ENCODE measurements at regions not wholly inside any gene's neighbourhood (a gene's known extent, or its start where the extent isn't known, plus 50 kb on each side); places are given as distances from the start of the nearest gene placed in this dataset.

- Histone ChIP-seq H3K27ac (ENCODE audit: extremely low read depth, low read depth, low read length) (no peak overlapping the region), H3K36me3 (ENCODE audit: control insufficient read depth in 2 of 2, insufficient read depth in 1 of 2, low read length in 2 of 2) (no peaks in the 10 kb centered on the region), H3K4me1 (ENCODE audit: control insufficient read depth, insufficient read depth, low read length) (no peaks in the 10 kb centered on the region), H3K9me3 (ENCODE audit: control insufficient read depth, insufficient read depth, low read depth, low read length) (no peaks in the 10 kb centered on the region), H3K4me3 (ENCODE audit: low read depth, low read length) (no peak overlapping the region)
- TF ChIP-seq KLF9 (tag by site-specific recombination; IDR thresholded peaks at IDR 0.05; ENCODE audit: low read depth) (0 out of 2 replicates have a peak, but pooled peaks have one; percentile 16), ZNF10 (tag by site-specific recombination; IDR thresholded peaks at IDR 0.05) (no peak)
- TF ChIP-seq, protein P1, sequence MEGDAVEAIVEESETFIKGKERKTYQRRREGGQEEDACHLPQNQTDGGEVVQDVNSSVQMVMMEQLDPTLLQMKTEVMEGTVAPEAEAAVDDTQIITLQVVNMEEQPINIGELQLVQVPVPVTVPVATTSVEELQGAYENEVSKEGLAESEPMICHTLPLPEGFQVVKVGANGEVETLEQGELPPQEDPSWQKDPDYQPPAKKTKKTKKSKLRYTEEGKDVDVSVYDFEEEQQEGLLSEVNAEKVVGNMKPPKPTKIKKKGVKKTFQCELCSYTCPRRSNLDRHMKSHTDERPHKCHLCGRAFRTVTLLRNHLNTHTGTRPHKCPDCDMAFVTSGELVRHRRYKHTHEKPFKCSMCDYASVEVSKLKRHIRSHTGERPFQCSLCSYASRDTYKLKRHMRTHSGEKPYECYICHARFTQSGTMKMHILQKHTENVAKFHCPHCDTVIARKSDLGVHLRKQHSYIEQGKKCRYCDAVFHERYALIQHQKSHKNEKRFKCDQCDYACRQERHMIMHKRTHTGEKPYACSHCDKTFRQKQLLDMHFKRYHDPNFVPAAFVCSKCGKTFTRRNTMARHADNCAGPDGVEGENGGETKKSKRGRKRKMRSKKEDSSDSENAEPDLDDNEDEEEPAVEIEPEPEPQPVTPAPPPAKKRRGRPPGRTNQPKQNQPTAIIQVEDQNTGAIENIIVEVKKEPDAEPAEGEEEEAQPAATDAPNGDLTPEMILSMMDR (tag by site-specific recombination; IDR thresholded peaks at IDR 0.05), result peak; percentile 19; the same call in 1 of the 2 replicates
- ChIA-PET CTCF (interaction anchor here (0.5 to 1.5 kb wide), 11 partner anchors 8 to 337 kb away, joined by 3 to 7 read pairs (median 3); no protein-coding TSS in a partner anchor), POLR2A (no interaction called here)
Measured at GRCh38 chr1:17984583-17984982, 123.0 kb upstream of the IGSF21 start.

GRCh38 chr1:17986156-17986555 is 121.4 kb upstream of the IGSF21 start:
- Histone ChIP-seq H3K4me1 (ENCODE audit: control insufficient read depth, insufficient read depth, low read length) (no peaks in the 10 kb centered on the region), H3K36me3 (ENCODE audit: control insufficient read depth in 2 of 2, insufficient read depth in 1 of 2, low read length in 2 of 2) (no peaks in the 10 kb centered on the region), H3K9me3 (ENCODE audit: control insufficient read depth, insufficient read depth, low read depth, low read length) (no peaks in the 10 kb centered on the region), H3K27ac (ENCODE audit: extremely low read depth, low read depth, low read length) (no peak overlapping the region), H3K4me3 (ENCODE audit: low read depth, low read length) (no peak overlapping the region)
- ChIA-PET POLR2A (no interaction called here), CTCF (no interaction called here)
- TF ChIP-seq ZNF433 (tag by site-specific recombination; IDR thresholded peaks at IDR 0.05; ENCODE audit: low read depth) (no peak), BCL6B (tag by site-specific recombination; IDR thresholded peaks at IDR 0.05) (no peak), ZNF585B (tag by site-specific recombination; IDR thresholded peaks at IDR 0.05) (no peak), OVOL3 (tag by site-specific recombination; IDR thresholded peaks at IDR 0.05) (no peak), ZEB2 (tag by site-specific recombination; IDR thresholded peaks at IDR 0.05) (no peak), ZNF776 (tag by site-specific recombination; IDR thresholded peaks at IDR 0.05; ENCODE audit: borderline replicate concordance) (no peak), ZSCAN18 (tag by site-specific recombination; IDR thresholded peaks at IDR 0.05) (no peak), PRDM10 (tag by site-specific recombination; IDR thresholded peaks at IDR 0.05) (no peak), YY1 (tag by site-specific recombination; IDR thresholded peaks at IDR 0.05) (no peak), MEIS1 (CRISPR knock-in tag; IDR thresholded peaks at IDR 0.05; ENCODE audit: borderline replicate concordance) (no peak)
- TF ChIP-seq, protein P2, sequence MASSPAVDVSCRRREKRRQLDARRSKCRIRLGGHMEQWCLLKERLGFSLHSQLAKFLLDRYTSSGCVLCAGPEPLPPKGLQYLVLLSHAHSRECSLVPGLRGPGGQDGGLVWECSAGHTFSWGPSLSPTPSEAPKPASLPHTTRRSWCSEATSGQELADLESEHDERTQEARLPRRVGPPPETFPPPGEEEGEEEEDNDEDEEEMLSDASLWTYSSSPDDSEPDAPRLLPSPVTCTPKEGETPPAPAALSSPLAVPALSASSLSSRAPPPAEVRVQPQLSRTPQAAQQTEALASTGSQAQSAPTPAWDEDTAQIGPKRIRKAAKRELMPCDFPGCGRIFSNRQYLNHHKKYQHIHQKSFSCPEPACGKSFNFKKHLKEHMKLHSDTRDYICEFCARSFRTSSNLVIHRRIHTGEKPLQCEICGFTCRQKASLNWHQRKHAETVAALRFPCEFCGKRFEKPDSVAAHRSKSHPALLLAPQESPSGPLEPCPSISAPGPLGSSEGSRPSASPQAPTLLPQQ (tag by site-specific recombination; IDR thresholded peaks at IDR 0.05), result no peak
